ENCODE measurements at regions not wholly inside any gene's neighbourhood (a gene's known extent, or its start where the extent isn't known, plus 50 kb on each side); places are given as distances from the start of the nearest gene placed in this dataset.
"Not testable (repeated sequence)": the region's sequence is repeated elsewhere in the genome, so short reads cannot be mapped to it uniquely, and the experiment has no call there.

DNA sequence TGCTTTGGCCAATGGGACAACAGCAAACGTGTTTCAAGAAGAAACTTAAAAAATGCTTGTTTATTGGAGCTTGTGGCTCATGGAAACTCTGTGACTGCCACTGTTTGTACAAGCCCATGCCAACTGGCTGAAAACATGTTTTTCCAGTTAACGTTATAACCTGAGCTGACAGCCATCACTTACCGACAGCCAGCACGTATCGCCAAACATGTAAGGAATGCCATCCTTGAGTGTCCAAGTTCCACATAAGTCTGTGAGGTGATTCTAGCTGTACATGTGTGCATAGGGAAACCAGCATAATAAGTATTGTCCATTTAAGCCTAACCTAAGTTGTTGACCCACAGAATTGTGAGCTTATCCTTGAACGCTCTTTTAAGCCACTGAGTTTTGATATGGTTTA is 596.9 kb downstream of the TRHDE start:
- H3K27me3 ChIP-seq (ENCODE audit: low read length) = no peaks in the 10 kb centered on the region
- no peaks in the 10 kb centered on the region for H3K9me2 ChIP-seq (replicated peaks; ENCODE audit: insufficient read depth, low read length)
- H4K20me1 ChIP-seq (ENCODE audit: insufficient read depth, low read depth, low read length) = no peaks in the 10 kb centered on the region
- H3K9me3 ChIP-seq (ENCODE audit: low read length) = peaks cover 10% of the 10 kb centered on the region
- no peak overlapping the region for H2AFZ ChIP-seq (ENCODE audit: low read length)
- H3K4me2 ChIP-seq (ENCODE audit: low read depth, low read length, poor library complexity, severe bottlenecking) = no peak overlapping the region
- DNase-seq = no peak
- no peak overlapping the region for H3K27ac ChIP-seq (ENCODE audit: low read length)
- H3K4me1 ChIP-seq (ENCODE audit: low read length) = no peaks in the 10 kb centered on the region
- H3K4me3 ChIP-seq (ENCODE audit: low read length) = no peak overlapping the region
- no peaks in the 10 kb centered on the region for H3K79me2 ChIP-seq (ENCODE audit: low read length)
- no peaks in the 10 kb centered on the region for H3K36me3 ChIP-seq (ENCODE audit: insufficient read depth, low read length)
- H3K9ac ChIP-seq (ENCODE audit: low read length) = no peak overlapping the region

DNA sequence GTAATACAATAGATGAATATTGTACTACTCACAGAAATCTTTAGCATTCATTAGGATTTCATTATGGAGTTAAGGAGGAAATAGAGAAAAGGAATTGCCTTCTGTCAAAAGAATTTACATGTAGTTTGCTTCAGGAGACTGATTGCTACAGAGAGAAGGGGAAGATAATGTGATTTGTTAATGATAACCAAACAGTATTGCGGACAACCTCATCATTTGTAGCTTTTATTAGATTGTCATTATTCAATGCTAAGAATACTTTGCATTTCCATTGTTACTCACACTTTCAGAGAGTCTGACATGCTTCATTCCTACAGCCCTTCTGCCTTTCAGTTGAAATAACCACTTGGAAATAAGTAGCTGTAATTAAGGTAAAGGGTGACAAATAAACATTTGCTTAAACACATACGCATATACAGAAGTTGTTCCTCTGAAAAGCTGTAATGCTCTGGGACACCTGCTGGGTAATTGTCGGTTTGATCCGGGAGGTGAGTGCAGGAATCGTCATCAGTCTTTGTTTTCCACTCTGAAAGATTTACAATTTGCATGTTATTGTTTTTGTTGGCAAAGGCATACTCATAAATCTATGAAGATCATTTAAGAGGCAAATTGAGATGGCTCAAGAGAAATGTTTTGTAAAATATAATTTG is 600.2 kb downstream of the TRHDE start:
- no peaks in the 10 kb centered on the region for H4K20me1 ChIP-seq (ENCODE audit: insufficient read depth, low read depth, low read length)
- DNase-seq = no peak
- no peaks in the 10 kb centered on the region for H3K79me2 ChIP-seq (ENCODE audit: low read length)
- H3K27me3 ChIP-seq (ENCODE audit: low read length) = no peaks in the 10 kb centered on the region
- H3K4me3 ChIP-seq (ENCODE audit: low read length) = no peak overlapping the region
- no peaks in the 10 kb centered on the region for H3K36me3 ChIP-seq (ENCODE audit: insufficient read depth, low read length)
- H3K27ac ChIP-seq (ENCODE audit: low read length) = no peak overlapping the region
- no peak overlapping the region for H2AFZ ChIP-seq (ENCODE audit: low read length)
- H3K4me2 ChIP-seq (ENCODE audit: low read depth, low read length, poor library complexity, severe bottlenecking) = no peak overlapping the region
- no peaks in the 10 kb centered on the region for H3K9me2 ChIP-seq (replicated peaks; ENCODE audit: insufficient read depth, low read length)
- H3K4me1 ChIP-seq (ENCODE audit: low read length) = no peaks in the 10 kb centered on the region
- H3K9ac ChIP-seq (ENCODE audit: low read length) = no peak overlapping the region
- H3K9me3 ChIP-seq (ENCODE audit: low read length) = peaks cover 12% of the 10 kb centered on the region

DNA sequence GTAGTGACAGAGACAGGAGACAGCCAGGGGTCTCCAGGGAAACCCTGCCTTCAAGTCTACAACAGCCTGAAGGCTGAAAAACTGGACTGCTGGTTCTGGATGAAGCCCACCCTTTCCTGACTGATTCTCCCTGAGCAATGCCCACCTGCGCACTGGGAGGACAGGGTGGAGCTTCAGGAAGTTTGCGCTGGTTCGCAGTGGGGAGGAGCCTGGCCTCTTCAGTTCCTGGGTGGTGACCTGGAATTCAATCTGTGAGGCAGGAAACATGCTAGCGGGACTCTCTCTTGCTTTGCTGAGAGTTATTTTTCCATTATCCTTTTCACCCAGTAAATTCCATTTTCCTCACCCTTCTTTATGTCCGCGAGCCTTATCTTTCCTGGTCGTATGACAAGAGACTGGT is 600.8 kb downstream of the TRHDE start:
- no peaks in the 10 kb centered on the region for H4K20me1 ChIP-seq (ENCODE audit: insufficient read depth, low read depth, low read length)
- H3K9me3 ChIP-seq (ENCODE audit: low read length) = peaks cover 18% of the 10 kb centered on the region
- H3K79me2 ChIP-seq (ENCODE audit: low read length) = no peaks in the 10 kb centered on the region
- H2AFZ ChIP-seq (ENCODE audit: low read length) = no peak overlapping the region
- H3K9me2 ChIP-seq (replicated peaks; ENCODE audit: insufficient read depth, low read length) = no peaks in the 10 kb centered on the region
- H3K4me2 ChIP-seq (ENCODE audit: low read depth, low read length, poor library complexity, severe bottlenecking) = no peak overlapping the region
- no peaks in the 10 kb centered on the region for H3K4me1 ChIP-seq (ENCODE audit: low read length)
- DNase-seq = no peak
- no peaks in the 10 kb centered on the region for H3K36me3 ChIP-seq (ENCODE audit: insufficient read depth, low read length)
- H3K9ac ChIP-seq (ENCODE audit: low read length) = no peak overlapping the region
- no peak overlapping the region for H3K27ac ChIP-seq (ENCODE audit: low read length)
- no peak overlapping the region for H3K4me3 ChIP-seq (ENCODE audit: low read length)
- H3K27me3 ChIP-seq (ENCODE audit: low read length) = no peaks in the 10 kb centered on the region

DNA sequence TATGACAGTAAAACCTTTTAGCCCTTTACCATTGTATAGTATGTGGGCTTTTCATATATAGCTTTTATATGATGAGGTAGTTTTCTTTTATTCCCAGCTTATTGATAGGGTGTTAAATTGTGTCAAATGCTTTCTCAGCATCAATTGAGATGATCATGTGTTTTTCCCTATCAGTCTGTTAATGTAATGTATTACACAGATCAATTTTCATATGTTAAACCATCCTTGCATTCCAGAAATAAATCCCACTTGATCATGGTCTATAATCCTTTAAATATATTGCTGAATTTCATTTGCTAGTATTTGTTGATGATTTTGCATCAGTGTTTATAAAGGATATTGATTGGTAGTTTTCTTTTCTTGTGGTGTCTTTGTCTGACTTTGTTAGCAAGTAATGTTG is 603.9 kb downstream of the TRHDE start:
- DNase-seq = no peak
- Histone ChIP-seq H3K79me2 (ENCODE audit: low read length) (no peaks in the 10 kb centered on the region), H3K36me3 (ENCODE audit: insufficient read depth, low read length) (no peaks in the 10 kb centered on the region), H3K9me2 (replicated peaks; ENCODE audit: insufficient read depth, low read length) (no peaks in the 10 kb centered on the region), H3K9ac (ENCODE audit: low read length) (no peak overlapping the region), H3K4me2 (ENCODE audit: low read depth, low read length, poor library complexity, severe bottlenecking) (no peak overlapping the region), H3K27ac (ENCODE audit: low read length) (no peak overlapping the region), H3K4me1 (ENCODE audit: low read length) (no peaks in the 10 kb centered on the region), H3K4me3 (ENCODE audit: low read length) (no peak overlapping the region), H3K9me3 (ENCODE audit: low read length) (peaks cover 18% of the 10 kb centered on the region), H4K20me1 (ENCODE audit: insufficient read depth, low read depth, low read length) (no peaks in the 10 kb centered on the region), H3K27me3 (ENCODE audit: low read length) (no peaks in the 10 kb centered on the region), H2AFZ (ENCODE audit: low read length) (no peak overlapping the region)

DNA sequence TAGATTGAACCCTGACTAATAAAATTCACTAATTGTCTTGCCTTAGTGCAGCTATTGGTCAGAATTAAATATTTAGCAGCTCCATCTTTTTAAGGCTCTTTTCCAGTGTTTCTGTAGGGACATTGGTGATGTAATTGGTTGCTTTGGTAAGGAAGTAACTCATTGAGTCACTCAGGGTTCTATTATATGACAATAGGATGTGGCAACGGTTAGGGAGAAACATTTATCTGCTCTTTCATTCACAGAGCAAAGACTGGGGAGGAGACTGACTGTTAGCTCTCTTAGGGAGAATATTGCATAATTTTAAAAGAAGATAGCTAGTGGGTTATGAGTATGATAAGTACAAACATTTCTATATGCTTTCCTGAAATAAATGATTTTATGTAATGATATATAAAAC is 616.5 kb downstream of the TRHDE start:
- DNase-seq = no peak
- H3K27ac ChIP-seq (ENCODE audit: low read length) = no peak overlapping the region
- no peak overlapping the region for H3K4me3 ChIP-seq (ENCODE audit: low read length)
- H3K4me1 ChIP-seq (ENCODE audit: low read length) = no peaks in the 10 kb centered on the region
- H3K9ac ChIP-seq (ENCODE audit: low read length) = no peak overlapping the region
- no peaks in the 10 kb centered on the region for H3K9me2 ChIP-seq (replicated peaks; ENCODE audit: insufficient read depth, low read length)
- no peaks in the 10 kb centered on the region for H3K9me3 ChIP-seq (ENCODE audit: low read length)
- no peaks in the 10 kb centered on the region for H3K27me3 ChIP-seq (ENCODE audit: low read length)
- no peaks in the 10 kb centered on the region for H3K36me3 ChIP-seq (ENCODE audit: insufficient read depth, low read length)
- no peaks in the 10 kb centered on the region for H3K79me2 ChIP-seq (ENCODE audit: low read length)
- H3K4me2 ChIP-seq (ENCODE audit: low read depth, low read length, poor library complexity, severe bottlenecking) = no peak overlapping the region
- no peak overlapping the region for H2AFZ ChIP-seq (ENCODE audit: low read length)
- no peaks in the 10 kb centered on the region for H4K20me1 ChIP-seq (ENCODE audit: insufficient read depth, low read depth, low read length)

DNA sequence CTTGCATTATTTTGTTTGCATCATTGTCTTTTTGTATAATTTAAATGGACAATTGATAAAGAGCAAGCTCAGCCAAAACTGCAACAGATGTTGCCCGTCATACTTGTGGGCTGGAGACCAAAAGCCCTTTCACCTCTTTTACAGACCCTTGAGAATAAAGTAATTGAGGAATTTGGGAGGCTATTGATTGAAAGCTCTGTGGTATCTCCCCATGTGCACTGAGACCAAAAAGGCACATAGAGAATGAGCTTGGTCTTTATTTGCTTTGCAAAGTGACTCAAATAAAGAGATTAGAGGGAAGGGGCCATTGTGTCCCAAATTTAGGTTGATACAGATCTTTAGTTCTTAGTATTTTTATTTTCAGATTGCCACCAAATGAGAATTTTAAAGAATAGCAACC is 617.6 kb downstream of the TRHDE start:
- Histone ChIP-seq H3K4me2 (ENCODE audit: low read depth, low read length, poor library complexity, severe bottlenecking) (no peak overlapping the region), H3K4me3 (ENCODE audit: low read length) (no peak overlapping the region), H3K27me3 (ENCODE audit: low read length) (no peaks in the 10 kb centered on the region), H3K4me1 (ENCODE audit: low read length) (no peaks in the 10 kb centered on the region), H3K27ac (ENCODE audit: low read length) (no peak overlapping the region), H4K20me1 (ENCODE audit: insufficient read depth, low read depth, low read length) (no peaks in the 10 kb centered on the region), H2AFZ (ENCODE audit: low read length) (no peak overlapping the region), H3K36me3 (ENCODE audit: insufficient read depth, low read length) (no peaks in the 10 kb centered on the region), H3K79me2 (ENCODE audit: low read length) (no peaks in the 10 kb centered on the region), H3K9ac (ENCODE audit: low read length) (no peak overlapping the region), H3K9me3 (ENCODE audit: low read length) (peaks cover under 1% of the 10 kb centered on the region; the same call in 1 of the 2 replicates), H3K9me2 (replicated peaks; ENCODE audit: insufficient read depth, low read length) (no peaks in the 10 kb centered on the region)
- no peak for DNase-seq

DNA sequence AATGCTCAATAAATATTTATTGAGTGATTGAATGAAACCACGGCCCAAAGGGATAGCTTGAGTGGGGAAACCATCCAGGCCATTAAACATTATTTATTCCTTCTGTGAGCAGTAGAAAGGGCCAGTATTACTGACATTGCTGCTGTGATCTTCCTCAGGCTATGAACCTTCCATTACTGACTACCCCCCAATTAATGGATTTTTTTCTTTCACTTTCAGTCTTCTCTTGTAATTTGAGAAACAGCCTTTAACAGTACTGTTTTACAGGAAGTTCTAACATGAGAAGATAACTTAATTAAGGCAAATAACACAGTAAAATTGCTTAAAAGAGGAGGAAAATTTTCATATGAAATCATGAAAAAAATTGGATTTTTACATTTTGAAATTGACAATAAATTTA is 629.5 kb downstream of the TRHDE start:
- no peaks in the 10 kb centered on the region for H3K4me1 ChIP-seq (ENCODE audit: low read length)
- no peaks in the 10 kb centered on the region for H4K20me1 ChIP-seq (ENCODE audit: insufficient read depth, low read depth, low read length)
- no peak overlapping the region for H3K27ac ChIP-seq (ENCODE audit: low read length)
- H3K36me3 ChIP-seq (ENCODE audit: insufficient read depth, low read length) = no peaks in the 10 kb centered on the region
- H3K9me3 ChIP-seq (ENCODE audit: low read length) = no peaks in the 10 kb centered on the region; the same call in 1 of the 2 replicates
- no peak overlapping the region for H3K4me2 ChIP-seq (ENCODE audit: low read depth, low read length, poor library complexity, severe bottlenecking)
- no peak overlapping the region for H2AFZ ChIP-seq (ENCODE audit: low read length)
- H3K27me3 ChIP-seq (ENCODE audit: low read length) = no peaks in the 10 kb centered on the region
- no peak overlapping the region for H3K4me3 ChIP-seq (ENCODE audit: low read length)
- H3K9me2 ChIP-seq (replicated peaks; ENCODE audit: insufficient read depth, low read length) = no peaks in the 10 kb centered on the region
- no peak for DNase-seq
- no peaks in the 10 kb centered on the region for H3K79me2 ChIP-seq (ENCODE audit: low read length)
- H3K9ac ChIP-seq (ENCODE audit: low read length) = no peak overlapping the region

DNA sequence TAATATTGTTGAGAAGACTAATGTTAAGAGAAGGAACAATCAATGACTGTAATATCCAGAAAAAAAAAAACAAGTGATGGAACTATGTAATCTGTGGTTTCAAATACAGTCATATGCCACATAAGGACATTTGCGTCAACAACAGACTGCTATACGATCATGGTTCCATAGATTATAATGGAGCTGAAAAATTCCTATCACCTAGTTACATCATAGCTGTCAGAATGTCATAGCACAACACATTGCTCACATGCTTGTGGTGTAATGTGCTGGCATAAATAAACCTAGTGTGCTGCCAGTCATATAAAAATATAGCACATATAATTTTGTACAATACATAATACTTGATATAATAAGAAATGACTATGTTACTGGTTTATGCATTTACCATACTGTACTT is 653.5 kb downstream of the TRHDE start:
- Histone ChIP-seq H3K79me2 (ENCODE audit: low read length) (no peaks in the 10 kb centered on the region), H3K27me3 (ENCODE audit: low read length) (no peaks in the 10 kb centered on the region), H3K9me3 (ENCODE audit: low read length) (peaks cover 10% of the 10 kb centered on the region), H4K20me1 (ENCODE audit: insufficient read depth, low read depth, low read length) (no peaks in the 10 kb centered on the region), H3K9ac (ENCODE audit: low read length) (no peak overlapping the region), H3K4me3 (ENCODE audit: low read length) (no peak overlapping the region), H3K27ac (ENCODE audit: low read length) (no peak overlapping the region), H3K36me3 (ENCODE audit: insufficient read depth, low read length) (no peaks in the 10 kb centered on the region), H3K9me2 (replicated peaks; ENCODE audit: insufficient read depth, low read length) (no peaks in the 10 kb centered on the region), H3K4me1 (ENCODE audit: low read length) (no peaks in the 10 kb centered on the region), H3K4me2 (ENCODE audit: low read depth, low read length, poor library complexity, severe bottlenecking) (no peak overlapping the region), H2AFZ (ENCODE audit: low read length) (no peak overlapping the region)
- no peak for DNase-seq

DNA sequence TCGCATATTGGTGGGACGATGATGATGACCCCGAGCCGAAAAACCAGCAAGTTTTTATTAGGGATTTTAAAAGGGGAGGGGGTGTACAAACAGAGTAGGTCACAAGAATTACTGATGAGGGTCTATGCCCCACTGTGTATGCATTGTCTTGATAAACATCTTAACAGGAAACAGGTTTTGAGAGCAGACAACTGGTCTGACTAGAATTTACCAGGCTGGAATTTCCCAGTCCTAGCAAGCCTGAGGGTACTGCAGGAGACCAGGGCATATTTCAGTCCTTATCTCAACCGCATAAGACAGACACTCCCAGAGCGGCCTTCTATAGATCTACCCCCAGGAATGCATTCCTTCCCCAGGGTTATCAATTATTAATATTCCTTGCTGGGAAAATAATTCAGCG is 659.7 kb downstream of the TRHDE start:
- not testable (repeated sequence) for H3K9ac ChIP-seq (ENCODE audit: low read length); H3K27ac ChIP-seq (ENCODE audit: low read length); H3K4me1 ChIP-seq (ENCODE audit: low read length); H3K36me3 ChIP-seq (ENCODE audit: insufficient read depth, low read length); H3K4me2 ChIP-seq (ENCODE audit: low read depth, low read length, poor library complexity, severe bottlenecking); H4K20me1 ChIP-seq (ENCODE audit: insufficient read depth, low read depth, low read length); DNase-seq; H3K4me3 ChIP-seq (ENCODE audit: low read length); H3K27me3 ChIP-seq (ENCODE audit: low read length); H2AFZ ChIP-seq (ENCODE audit: low read length); H3K79me2 ChIP-seq (ENCODE audit: low read length); H3K9me2 ChIP-seq (replicated peaks; ENCODE audit: insufficient read depth, low read length)
- peaks cover 14% of the 10 kb centered on the region for H3K9me3 ChIP-seq (ENCODE audit: low read length)
